ENCODE measurements at regions not wholly inside any gene's neighbourhood (a gene's known extent, or its start where the extent isn't known, plus 50 kb on each side); places are given as distances from the start of the nearest gene placed in this dataset.
"Not testable (repeated sequence)": the region's sequence is repeated elsewhere in the genome, so short reads cannot be mapped to it uniquely, and the experiment has no call there.

DNA sequence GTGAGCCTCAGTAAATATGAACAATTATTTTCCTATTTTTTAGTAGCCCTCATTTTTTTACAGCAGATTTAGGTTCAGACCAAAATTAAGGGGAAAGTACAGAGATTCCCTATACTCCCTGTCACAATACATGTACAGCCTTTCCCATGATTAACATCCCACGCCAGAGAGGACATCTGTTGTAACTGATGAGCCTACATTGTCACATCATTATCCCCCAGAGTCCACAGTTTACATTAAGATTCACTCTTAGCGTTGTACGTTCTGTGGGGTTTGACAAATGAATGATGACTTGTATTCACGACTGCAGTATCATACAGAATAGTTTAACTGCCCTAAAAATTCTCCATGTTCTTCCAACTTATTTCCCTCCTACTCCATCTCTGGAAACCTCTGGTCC lies 262.3 kb upstream of the MSX2 start:
- H3K4me3 Mint-ChIP-seq (ENCODE audit: low read depth, unreplicated experiment) = no peak overlapping the region
- DNase-seq = no peak
- intact Hi-C loops (cut with micrococcal nuclease; ENCODE audit: unreplicated experiment) = loop anchor here (5.0 kb wide), 1 partner anchor 40 kb away; no protein-coding TSS in a partner anchor
- H3K27ac Mint-ChIP-seq (ENCODE audit: unreplicated experiment) = no peak overlapping the region
- H3K27me3 Mint-ChIP-seq (ENCODE audit: unreplicated experiment) = no peaks in the 10 kb centered on the region
- CTCF ChIA-PET = interaction anchor here (0.6 to 1.4 kb wide), 4 partner anchors 42 to 328 kb away, joined by 3 to 4 read pairs (median 3); no protein-coding TSS in a partner anchor
- TF ChIP-seq CTCF (IDR thresholded peaks at IDR 0.05; ENCODE audit: unreplicated experiment) = no peak
- H3K4me1 Mint-ChIP-seq (ENCODE audit: low read depth, unreplicated experiment) = peaks cover 29% of the 10 kb centered on the region
- no TSS peak for BruUV-seq (replicated peaks)
- peaks cover 5% of the 10 kb centered on the region for H3K9me3 Mint-ChIP-seq (ENCODE audit: low read depth, unreplicated experiment)
- no peaks in the 10 kb centered on the region for H3K36me3 Mint-ChIP-seq (ENCODE audit: insufficient read depth, unreplicated experiment)

- H3K36me3 Mint-ChIP-seq (ENCODE audit: insufficient read depth, unreplicated experiment) = no peaks in the 10 kb centered on the region
- peak; percentile 15 for TF ChIP-seq CTCF (IDR thresholded peaks at IDR 0.05; ENCODE audit: unreplicated experiment)
- no peak overlapping the region for H3K27ac Mint-ChIP-seq (ENCODE audit: unreplicated experiment)
- no peak for DNase-seq
- peaks cover 5% of the 10 kb centered on the region for H3K9me3 Mint-ChIP-seq (ENCODE audit: low read depth, unreplicated experiment)
- no peaks in the 10 kb centered on the region for H3K27me3 Mint-ChIP-seq (ENCODE audit: unreplicated experiment)
- CTCF ChIA-PET = interaction anchor here (1.0 to 1.5 kb wide), 3 partner anchors 45 to 141 kb away, joined by 3 to 5 read pairs (median 3); no protein-coding TSS in a partner anchor
- no TSS peak for BruUV-seq (replicated peaks)
- peaks cover 22% of the 10 kb centered on the region for H3K4me1 Mint-ChIP-seq (ENCODE audit: low read depth, unreplicated experiment)
- H3K4me3 Mint-ChIP-seq (ENCODE audit: low read depth, unreplicated experiment) = no peak overlapping the region
- intact Hi-C loops (cut with micrococcal nuclease; ENCODE audit: unreplicated experiment) = loop anchor here (5.0 kb wide), 1 partner anchor 42 kb away; no protein-coding TSS in a partner anchor
Measured at GRCh38 chr5:174464504-174465165, 259.7 kb upstream of the MSX2 start.

- DNase-seq; H3K36me3 Mint-ChIP-seq (ENCODE audit: insufficient read depth, unreplicated experiment); BruUV-seq (replicated peaks); intact Hi-C loops (cut with micrococcal nuclease; ENCODE audit: unreplicated experiment); H3K27ac Mint-ChIP-seq (ENCODE audit: unreplicated experiment); H3K4me3 Mint-ChIP-seq (ENCODE audit: low read depth, unreplicated experiment); H3K4me1 Mint-ChIP-seq (ENCODE audit: low read depth, unreplicated experiment); H3K27me3 Mint-ChIP-seq (ENCODE audit: unreplicated experiment); H3K9me3 Mint-ChIP-seq (ENCODE audit: low read depth, unreplicated experiment); CTCF ChIA-PET: not testable (repeated sequence)
Measured at GRCh38 chr5:174471528-174471927, 252.9 kb upstream of the MSX2 start.

- DNase-seq = no peak
- Mint-ChIP-seq H3K9me3 (ENCODE audit: low read depth, unreplicated experiment) (no peaks in the 10 kb centered on the region), H3K27me3 (ENCODE audit: unreplicated experiment) (no peaks in the 10 kb centered on the region), H3K4me1 (ENCODE audit: low read depth, unreplicated experiment) (no peaks in the 10 kb centered on the region), H3K36me3 (ENCODE audit: insufficient read depth, unreplicated experiment) (no peaks in the 10 kb centered on the region), H3K27ac (ENCODE audit: unreplicated experiment) (no peak overlapping the region), H3K4me3 (ENCODE audit: low read depth, unreplicated experiment) (no peak overlapping the region)
- BruUV-seq (replicated peaks) = no TSS peak
- CTCF ChIA-PET = no interaction called here
- intact Hi-C loops (cut with micrococcal nuclease; ENCODE audit: unreplicated experiment) = no loop called here
- TF ChIP-seq CTCF (IDR thresholded peaks at IDR 0.05; ENCODE audit: unreplicated experiment) = no peak
Measured at GRCh38 chr5:174472956-174473355, 251.4 kb upstream of the MSX2 start.

DNA sequence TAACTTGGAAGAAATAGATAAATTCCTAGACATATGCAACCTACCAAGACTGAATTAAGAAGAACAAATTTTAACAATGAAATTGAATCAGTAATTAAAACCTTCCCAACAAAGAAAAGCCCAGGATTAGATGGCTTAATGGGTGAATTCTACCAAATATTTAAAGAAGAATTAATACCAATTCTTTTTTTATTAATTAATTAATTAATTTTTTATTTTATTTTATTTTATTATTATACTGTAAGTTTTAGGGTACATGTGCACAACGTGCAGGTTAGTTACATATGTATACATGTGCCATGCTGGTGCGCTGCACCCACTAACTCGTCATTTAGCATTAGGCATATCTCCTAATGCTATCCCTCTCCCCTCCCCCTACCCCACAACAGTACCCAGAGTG lies 248.4 kb upstream of the MSX2 start:
- intact Hi-C loops (cut with micrococcal nuclease; ENCODE audit: unreplicated experiment) = not testable (repeated sequence)

More for the DNA sequence above, 248.4 kb upstream of the MSX2 start:
- H3K4me3 Mint-ChIP-seq (ENCODE audit: low read depth, unreplicated experiment); H3K4me1 Mint-ChIP-seq (ENCODE audit: low read depth, unreplicated experiment); H3K27me3 Mint-ChIP-seq (ENCODE audit: unreplicated experiment); BruUV-seq (replicated peaks); CTCF ChIA-PET; H3K27ac Mint-ChIP-seq (ENCODE audit: unreplicated experiment); H3K36me3 Mint-ChIP-seq (ENCODE audit: insufficient read depth, unreplicated experiment); DNase-seq; H3K9me3 Mint-ChIP-seq (ENCODE audit: low read depth, unreplicated experiment): not testable (repeated sequence)

Measured in Calu3 (cell line).